ENCODE measurements at regions not wholly inside any gene's neighbourhood (a gene's known extent, or its start where the extent isn't known, plus 50 kb on each side); places are given as distances from the start of the nearest gene placed in this dataset.

GRCh38 chr10:33986515-33986914 is 652.0 kb upstream of the NRP1 start:
- Histone ChIP-seq H3K27ac (ENCODE audit: low read depth, low read length) (no peak overlapping the region), H3K4me3 (ENCODE audit: extremely low read depth in 1 of 4, insufficient read depth in 2 of 4, low read depth in 3 of 4, low read length in 4 of 4) (no peak overlapping the region), H2AK5ac (ENCODE audit: low read depth, low read length) (no peak overlapping the region), H3K79me2 (ENCODE audit: control insufficient read depth in 1 of 2, insufficient read depth in 2 of 2, low read length in 2 of 2) (no peaks in the 10 kb centered on the region), H4K5ac (ENCODE audit: insufficient read length, low read depth, low read length) (no peak overlapping the region), H2AFZ (ENCODE audit: low read length) (no peak overlapping the region), H3K14ac (ENCODE audit: insufficient read length) (no peak overlapping the region), H3K23ac (ENCODE audit: insufficient read length) (no peak overlapping the region), H3K36me3 (ENCODE audit: control insufficient read depth in 2 of 4, insufficient read depth in 4 of 4, low read length in 3 of 4) (no peaks in the 10 kb centered on the region), H4K20me1 (replicated peaks in 1 of 2; ENCODE audit: control insufficient read depth in 1 of 2, insufficient read depth in 2 of 2, low read length in 2 of 2) (no peaks in the 10 kb centered on the region), H4K91ac (replicated peaks; ENCODE audit: insufficient read length, low read length) (no peak overlapping the region), H3K23me2 (ENCODE audit: low read depth, low read length) (peaks cover 4% of the 10 kb centered on the region; the same call in 1 of the 2 replicates), H2BK12ac (ENCODE audit: low read depth, low read length) (no peak overlapping the region), H3K4me1 (replicated peaks in 1 of 4; ENCODE audit: control insufficient read depth in 3 of 4, insufficient read depth in 4 of 4, low read length in 3 of 4) (no peaks in the 10 kb centered on the region), H2BK5ac (ENCODE audit: low read depth, low read length) (no peak overlapping the region), H3K27me3 (replicated peaks in 1 of 4; ENCODE audit: control insufficient read depth in 3 of 4, extremely low read depth in 1 of 4, insufficient read depth in 3 of 4, low read length in 3 of 4) (no peaks in the 10 kb centered on the region), H3K9ac (replicated peaks in 1 of 4; ENCODE audit: extremely low read depth in 1 of 4, low read depth in 3 of 4, low read length in 3 of 4) (no peak overlapping the region), H3K18ac (ENCODE audit: extremely low read depth, low read length) (no peak overlapping the region), H3K4ac (replicated peaks; ENCODE audit: insufficient read length, low read depth, low read length) (no peak overlapping the region), H2BK20ac (ENCODE audit: low read length) (no peak overlapping the region), H3K56ac (replicated peaks; ENCODE audit: insufficient read length, low read depth, low read length) (no peak overlapping the region), H2BK15ac (ENCODE audit: low read length) (no peak overlapping the region), H4K8ac (ENCODE audit: extremely low read depth, insufficient read depth, low read length) (no peak overlapping the region), H3K4me2 (ENCODE audit: insufficient read depth in 1 of 2, low read depth in 2 of 2, low read length in 2 of 2) (no peak overlapping the region), H3K9me3 (ENCODE audit: insufficient read depth in 2 of 2, low read depth in 1 of 2, low read length in 1 of 2) (no peaks in the 10 kb centered on the region), H2BK120ac (replicated peaks; ENCODE audit: low read depth, low read length) (no peak overlapping the region), H3K79me1 (ENCODE audit: low read depth, low read length) (no peaks in the 10 kb centered on the region)
- POLR2A ChIA-PET (ENCODE audit: partially characterized antibody) = no interaction called here
- CTCF ChIA-PET (ENCODE audit: partially characterized antibody) = no interaction called here
- TF ChIP-seq CEBPB (IDR thresholded peaks at IDR 0.05; ENCODE audit: low read depth, low read length) (no peak), RAD21 (IDR thresholded peaks at IDR 0.05 in 1 of 2, conservative IDR thresholded peaks at IDR 0.05 in 1 of 2; ENCODE audit: low read depth in 2 of 2, low read length in 2 of 2) (no peak), MAX (IDR thresholded peaks at IDR 0.05) (no peak), TCF12 (IDR thresholded peaks at IDR 0.05; ENCODE audit: low read depth, low read length) (no peak), RBBP5 (IDR thresholded peaks at IDR 0.05; ENCODE audit: borderline replicate concordance, low read depth, low read length) (no peak), SRF (IDR thresholded peaks at IDR 0.05; ENCODE audit: low read depth, low read length) (no peak), EP300 (IDR thresholded peaks at IDR 0.05; ENCODE audit: borderline replicate concordance in 1 of 2, low read depth in 2 of 2, low read length in 2 of 2) (no peak), CHD1 (IDR thresholded peaks at IDR 0.05; ENCODE audit: low read depth, low read length) (no peak)
- DNase-seq (ENCODE audit: low read depth in 1 of 2, low spot score in 2 of 2) (no peak), FAIRE-seq (no peak)
- 94% methylated on average over 4 of the region's 4 CpGs; no CpG with 5 or more reads in 1 of the 2 experiments for WGBS, 2 experiments (ENCODE audit: extremely low coverage in 1 of 2, insufficient coverage in 1 of 2, insufficient read length in 1 of 2, insufficient replicate concordance in 2 of 2, low coverage in 1 of 2, low lambda C conversion rate in 2 of 2, missing lambda C conversion rate in 1 of 2)

Data from H1 (cell line).